Forelimb muscle (tissue), 1 donor: ENCODE measurements at regions not wholly inside any gene's neighbourhood (a gene's known extent, or its start where the extent isn't known, plus 50 kb on each side); places are given as distances from the start of the nearest gene placed in this dataset.
"Not testable (repeated sequence)": the region's sequence is repeated elsewhere in the genome, so short reads cannot be mapped to it uniquely, and the experiment has no call there.

Experiments used
- DNase-seq: peaks from one replicate; pipeline ENCODE4 v3.0.0-alpha.2; 2013; ENCODE audit warnings: low read depth

GRCh38 chr7:130945411-130945811 lies 211.4 kb upstream of the KLF14 start:
- DNase-seq: no peak

- no peak for DNase-seq
Observed at GRCh38 chr7:130946114-130946513, 212.1 kb upstream of the KLF14 start.

- no peak for DNase-seq
Observed at GRCh38 chr7:130947792-130948580, 214.0 kb upstream of the KLF14 start.

- no peak for DNase-seq
Observed at GRCh38 chr7:130948822-130949221, 214.8 kb upstream of the KLF14 start.

GRCh38 chr7:130949550-130949949 lies 215.5 kb upstream of the KLF14 start:
- DNase-seq: no peak

GRCh38 chr7:130950054-130950453 lies 216.0 kb upstream of the KLF14 start:
- no peak for DNase-seq

GRCh38 chr7:130950741-130951140 lies 216.7 kb upstream of the KLF14 start:
- DNase-seq: no peak

- no peak for DNase-seq
Observed at GRCh38 chr7:130951303-130951975, 217.4 kb upstream of the KLF14 start.

GRCh38 chr7:130951976-130952876 lies 218.2 kb upstream of the KLF14 start:
- DNase-seq: no peak

GRCh38 chr7:130953196-130953595 lies 219.2 kb upstream of the KLF14 start:
- DNase-seq: no peak

GRCh38 chr7:130954918-130955564 lies 221.0 kb upstream of the KLF14 start:
- no peak for DNase-seq

- no peak for DNase-seq
Observed at GRCh38 chr7:130955565-130955919, 221.5 kb upstream of the KLF14 start.

- DNase-seq: no peak
Observed at GRCh38 chr7:130956417-130957136, 222.6 kb upstream of the KLF14 start.

GRCh38 chr7:130957137-130957513 lies 223.1 kb upstream of the KLF14 start:
- DNase-seq: no peak

- DNase-seq: not testable (repeated sequence)
Observed at GRCh38 chr7:130957722-130958435, 223.9 kb upstream of the KLF14 start.

GRCh38 chr7:130958846-130959245 lies 224.8 kb upstream of the KLF14 start:
- DNase-seq: no peak

GRCh38 chr7:130959743-130960207 lies 225.8 kb upstream of the KLF14 start:
- DNase-seq: no peak

- no peak for DNase-seq
Observed at GRCh38 chr7:130960208-130960988, 226.4 kb upstream of the KLF14 start.

- DNase-seq: no peak
Observed at GRCh38 chr7:130961128-130961601, 227.2 kb upstream of the KLF14 start.
